HG02571 (cell line): ENCODE measurements at regions not wholly inside any gene's neighbourhood (a gene's known extent, or its start where the extent isn't known, plus 50 kb on each side); places are given as distances from the start of the nearest gene placed in this dataset.
"Not testable (repeated sequence)": the region's sequence is repeated elsewhere in the genome, so short reads cannot be mapped to it uniquely, and the experiment has no call there.

Source experiments
- ATAC-seq: cut with Tn5 transposase; IDR thresholded peaks from one replicate; pipeline ENCODE4 v1.9.1; 2021; ENCODE audit warnings: mild to moderate bottlenecking, moderate library complexity; ENCODE audit not compliant: unreplicated experiment

GRCh38 chr4:85018983-85019382 is 52.5 kb upstream of the WDFY3 start:
- ATAC-seq, result no peak

- no peak for ATAC-seq
Observed at GRCh38 chr4:85019411-85019810, 52.9 kb upstream of the WDFY3 start.

- ATAC-seq, result no peak
Observed at GRCh38 chr4:85024671-85025070, 58.2 kb upstream of the WDFY3 start.

- ATAC-seq, result no peak
Observed at GRCh38 chr4:85028910-85029309, 62.4 kb upstream of the WDFY3 start.

- ATAC-seq, result no peak
Observed at GRCh38 chr4:85029453-85029852, 63.0 kb upstream of the WDFY3 start.

GRCh38 chr4:85030156-85030555 is 63.7 kb upstream of the WDFY3 start:
- no peak for ATAC-seq

GRCh38 chr4:85033838-85034237 is 67.3 kb upstream of the WDFY3 start:
- not testable (repeated sequence) for ATAC-seq

- no peak for ATAC-seq
Observed at GRCh38 chr4:85039526-85039925, 73.0 kb upstream of the WDFY3 start.

- ATAC-seq, result not testable (repeated sequence)
Observed at GRCh38 chr4:85043812-85044496, 77.5 kb upstream of the WDFY3 start.

- no peak for ATAC-seq
Observed at GRCh38 chr4:85050736-85051135, 84.2 kb upstream of the WDFY3 start.

GRCh38 chr4:85051526-85051925 is 85.0 kb upstream of the WDFY3 start:
- no peak for ATAC-seq

- ATAC-seq, result not testable (repeated sequence)
Observed at GRCh38 chr4:85054925-85055324, 88.4 kb upstream of the WDFY3 start.

GRCh38 chr4:85058551-85058950 is 92.1 kb upstream of the WDFY3 start:
- no peak for ATAC-seq

GRCh38 chr4:85061974-85062373 is 95.5 kb upstream of the WDFY3 start:
- ATAC-seq, result no peak

- no peak for ATAC-seq
Observed at GRCh38 chr4:85062466-85062865, 96.0 kb upstream of the WDFY3 start.

- no peak for ATAC-seq
Observed at GRCh38 chr4:85067342-85067741, 100.9 kb upstream of the WDFY3 start.

- ATAC-seq, result no peak
Observed at GRCh38 chr4:85078016-85078415, 111.5 kb upstream of the WDFY3 start.

GRCh38 chr4:85081196-85081595 is 114.7 kb upstream of the WDFY3 start:
- no peak for ATAC-seq

GRCh38 chr4:85084371-85085094 is 118.0 kb upstream of the WDFY3 start:
- ATAC-seq, result peak; percentile 90

GRCh38 chr4:85086721-85087120 is 120.2 kb upstream of the WDFY3 start:
- ATAC-seq, result no peak

GRCh38 chr4:85092536-85092935 is 126.0 kb upstream of the WDFY3 start:
- no peak for ATAC-seq

GRCh38 chr4:85092943-85093342 is 126.5 kb upstream of the WDFY3 start:
- no peak for ATAC-seq

GRCh38 chr4:85094735-85095134 is 128.2 kb upstream of the WDFY3 start:
- ATAC-seq, result no peak
